ENCODE measurements at regions not wholly inside any gene's neighbourhood (a gene's known extent, or its start where the extent isn't known, plus 50 kb on each side); places are given as distances from the start of the nearest gene placed in this dataset.

GRCh38 chr15:29383367-29383766 lies 113.7 kb upstream of the NSMCE3 start:
- H3K4me1 ChIP-seq (ENCODE audit: control insufficient read depth, insufficient read depth, low read length), result no peaks in the 10 kb centered on the region
- ChIA-PET POLR2A (no interaction called here), CTCF (no interaction called here)
- TF ChIP-seq KLF8 (tag by site-specific recombination; IDR thresholded peaks at IDR 0.05) (no peak), ZNF280C (tag by site-specific recombination; IDR thresholded peaks at IDR 0.05) (no peak), OVOL3 (tag by site-specific recombination; IDR thresholded peaks at IDR 0.05) (no peak), ZNF645 (tag by site-specific recombination; IDR thresholded peaks at IDR 0.05) (no peak), ZNF501 (tag by site-specific recombination; IDR thresholded peaks at IDR 0.05) (no peak), ZFP41 (tag by site-specific recombination; IDR thresholded peaks at IDR 0.05; ENCODE audit: borderline replicate concordance) (no peak), ZNF830 (tag by site-specific recombination; IDR thresholded peaks at IDR 0.05; ENCODE audit: low read depth) (no peak), ZNF513 (tag by site-specific recombination; IDR thresholded peaks at IDR 0.05) (no peak), ZNF48 (tag by site-specific recombination; IDR thresholded peaks at IDR 0.05) (no peak), KLF1 (tag by site-specific recombination; IDR thresholded peaks at IDR 0.05) (no peak), ZNF488 (tag by site-specific recombination; IDR thresholded peaks at IDR 0.05) (no peak), ZNF677 (tag by site-specific recombination; IDR thresholded peaks at IDR 0.05) (no peak), ZNF211 (tag by site-specific recombination; IDR thresholded peaks at IDR 0.05; ENCODE audit: low read depth) (no peak), ZNF792 (tag by site-specific recombination; IDR thresholded peaks at IDR 0.05) (no peak), ZSCAN16 (tag by site-specific recombination; IDR thresholded peaks at IDR 0.05) (no peak)
- TF ChIP-seq, protein P1, sequence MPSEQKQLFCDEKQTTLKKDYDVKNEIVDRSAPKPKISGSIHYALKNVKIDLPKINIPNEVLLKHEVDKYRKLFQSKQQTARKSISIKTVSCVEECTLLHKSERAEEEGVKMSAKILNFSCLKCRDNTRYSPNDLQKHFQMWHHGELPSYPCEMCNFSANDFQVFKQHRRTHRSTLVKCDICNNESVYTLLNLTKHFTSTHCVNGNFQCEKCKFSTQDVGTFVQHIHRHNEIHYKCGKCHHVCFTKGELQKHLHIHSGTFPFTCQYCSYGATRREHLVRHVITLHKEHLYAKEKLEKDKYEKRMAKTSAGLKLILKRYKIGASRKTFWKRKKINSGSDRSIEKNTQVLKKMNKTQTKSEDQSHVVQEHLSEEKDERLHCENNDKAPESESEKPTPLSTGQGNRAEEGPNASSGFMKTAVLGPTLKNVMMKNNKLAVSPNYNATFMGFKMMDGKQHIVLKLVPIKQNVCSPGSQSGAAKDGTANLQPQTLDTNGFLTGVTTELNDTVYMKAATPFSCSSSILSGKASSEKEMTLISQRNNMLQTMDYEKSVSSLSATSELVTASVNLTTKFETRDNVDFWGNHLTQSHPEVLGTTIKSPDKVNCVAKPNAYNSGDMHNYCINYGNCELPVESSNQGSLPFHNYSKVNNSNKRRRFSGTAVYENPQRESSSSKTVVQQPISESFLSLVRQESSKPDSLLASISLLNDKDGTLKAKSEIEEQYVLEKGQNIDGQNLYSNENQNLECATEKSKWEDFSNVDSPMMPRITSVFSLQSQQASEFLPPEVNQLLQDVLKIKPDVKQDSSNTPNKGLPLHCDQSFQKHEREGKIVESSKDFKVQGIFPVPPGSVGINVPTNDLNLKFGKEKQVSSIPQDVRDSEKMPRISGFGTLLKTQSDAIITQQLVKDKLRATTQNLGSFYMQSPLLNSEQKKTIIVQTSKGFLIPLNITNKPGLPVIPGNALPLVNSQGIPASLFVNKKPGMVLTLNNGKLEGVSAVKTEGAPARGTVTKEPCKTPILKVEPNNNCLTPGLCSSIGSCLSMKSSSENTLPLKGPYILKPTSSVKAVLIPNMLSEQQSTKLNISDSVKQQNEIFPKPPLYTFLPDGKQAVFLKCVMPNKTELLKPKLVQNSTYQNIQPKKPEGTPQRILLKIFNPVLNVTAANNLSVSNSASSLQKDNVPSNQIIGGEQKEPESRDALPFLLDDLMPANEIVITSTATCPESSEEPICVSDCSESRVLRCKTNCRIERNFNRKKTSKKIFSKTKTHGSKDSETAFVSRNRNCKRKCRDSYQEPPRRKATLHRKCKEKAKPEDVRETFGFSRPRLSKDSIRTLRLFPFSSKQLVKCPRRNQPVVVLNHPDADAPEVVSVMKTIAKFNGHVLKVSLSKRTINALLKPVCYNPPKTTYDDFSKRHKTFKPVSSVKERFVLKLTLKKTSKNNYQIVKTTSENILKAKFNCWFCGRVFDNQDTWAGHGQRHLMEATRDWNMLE (tag by site-specific recombination; conservative IDR thresholded peaks at IDR 0.05; ENCODE audit: low read depth), result no peak
- TF ChIP-seq, protein P2, sequence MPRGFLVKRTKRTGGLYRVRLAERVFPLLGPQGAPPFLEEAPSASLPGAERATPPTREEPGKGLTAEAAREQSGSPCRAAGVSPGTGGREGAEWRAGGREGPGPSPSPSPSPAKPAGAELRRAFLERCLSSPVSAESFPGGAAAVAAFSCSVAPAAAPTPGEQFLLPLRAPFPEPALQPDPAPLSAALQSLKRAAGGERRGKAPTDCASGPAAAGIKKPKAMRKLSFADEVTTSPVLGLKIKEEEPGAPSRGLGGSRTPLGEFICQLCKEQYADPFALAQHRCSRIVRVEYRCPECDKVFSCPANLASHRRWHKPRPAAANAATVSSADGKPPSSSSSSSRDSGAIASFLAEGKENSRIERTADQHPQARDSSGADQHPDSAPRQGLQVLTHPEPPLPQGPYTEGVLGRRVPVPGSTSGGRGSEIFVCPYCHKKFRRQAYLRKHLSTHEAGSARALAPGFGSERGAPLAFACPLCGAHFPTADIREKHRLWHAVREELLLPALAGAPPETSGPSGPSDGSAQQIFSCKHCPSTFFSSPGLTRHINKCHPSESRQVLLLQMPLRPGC (tag by site-specific recombination; IDR thresholded peaks at IDR 0.05), result no peak
- TF ChIP-seq, protein P3, sequence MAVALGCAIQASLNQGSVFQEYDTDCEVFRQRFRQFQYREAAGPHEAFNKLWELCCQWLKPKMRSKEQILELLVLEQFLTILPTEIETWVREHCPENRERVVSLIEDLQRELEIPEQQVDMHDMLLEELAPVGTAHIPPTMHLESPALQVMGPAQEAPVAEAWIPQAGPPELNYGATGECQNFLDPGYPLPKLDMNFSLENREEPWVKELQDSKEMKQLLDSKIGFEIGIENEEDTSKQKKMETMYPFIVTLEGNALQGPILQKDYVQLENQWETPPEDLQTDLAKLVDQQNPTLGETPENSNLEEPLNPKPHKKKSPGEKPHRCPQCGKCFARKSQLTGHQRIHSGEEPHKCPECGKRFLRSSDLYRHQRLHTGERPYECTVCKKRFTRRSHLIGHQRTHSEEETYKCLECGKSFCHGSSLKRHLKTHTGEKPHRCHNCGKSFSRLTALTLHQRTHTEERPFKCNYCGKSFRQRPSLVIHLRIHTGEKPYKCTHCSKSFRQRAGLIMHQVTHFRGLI (tag by site-specific recombination; IDR thresholded peaks at IDR 0.05), result no peak
- no peaks in the 10 kb centered on the region for H3K36me3 ChIP-seq (ENCODE audit: control insufficient read depth in 2 of 2, insufficient read depth in 1 of 2, low read length in 2 of 2)
- no peaks in the 10 kb centered on the region for H3K9me3 ChIP-seq (ENCODE audit: control insufficient read depth, insufficient read depth, low read depth, low read length)
- no peak overlapping the region for H3K27ac ChIP-seq (ENCODE audit: extremely low read depth, low read depth, low read length)
- no peak overlapping the region for H3K4me3 ChIP-seq (ENCODE audit: low read depth, low read length)
